SK-N-SH (cell line): ENCODE measurements at regions not wholly inside any gene's neighbourhood (a gene's known extent, or its start where the extent isn't known, plus 50 kb on each side); places are given as distances from the start of the nearest gene placed in this dataset.

ENCODE experiments used
- CTCF ChIA-PET: fragments of 300-600, 350-600 bp; formaldehyde crosslinking; extraction: SDS; loops from one replicate; lab custom pipeline; 2021; lab: Yijun Ruan, JAX
- POLR2A ChIA-PET: fragments of 350-600 bp; sonication (Branson Sonifier 250); formaldehyde crosslinking; extraction: SDS; loops from one replicate; lab custom pipeline; 2020; ENCODE audit warnings: antibody characterized with exemption, inconsistent platforms; lab: Yijun Ruan, JAX
- DNase-seq: peaks from one replicate; pipeline ENCODE4 v3.0.0; 2012
- H2AFZ ChIP-seq: fragments of 200-600 bp; sonication (generic); 2 replicates; pipeline ENCODE4 v1.8.1; 2016; ENCODE audit warnings: antibody characterized with exemption, mild to moderate bottlenecking, low read depth
- H3F3A ChIP-seq: fragments of 200-600 bp; sonication (generic); replicated peaks from 2 replicates; pipeline ENCODE3; 2016; ENCODE audit warnings: antibody characterized with exemption, mild to moderate bottlenecking; ENCODE audit not compliant: insufficient read depth
- H3K27ac ChIP-seq, 2 experiments: fragments of 200-500 bp in 1 of 2; fragments of 200-600 bp in 1 of 2; sonication (Bioruptor generic) in 1 of 2; sonication (generic), shearing (Covaris generic) in 1 of 2; 2 replicates each; pipeline versions ENCODE4 v1.5.1 to v1.6.1; 2014 to 2016; ENCODE audit warnings: low read depth in 2 of 2, inconsistent platforms in 1 of 2, low read length in 1 of 2, mild to moderate bottlenecking in 1 of 2, mixed read lengths in 1 of 2
- H3K27me3 ChIP-seq: fragments of 200-600 bp; sonication (generic), shearing (Covaris generic); 2 replicates; pipeline ENCODE4 v1.6.1; 2016; ENCODE audit warnings: mixed run types; ENCODE audit not compliant: insufficient read depth
- H3K36me3 ChIP-seq, 2 experiments: fragments of 200-500 bp in 1 of 2; fragments of 200-600 bp in 1 of 2; sonication (Bioruptor generic) in 1 of 2; sonication (generic) in 1 of 2; replicated peaks in 1 of 2; 2 replicates each; pipeline versions ENCODE3 to v1.5.1; 2014 to 2016; ENCODE audit warnings: low read length in 1 of 2, mild to moderate bottlenecking in 1 of 2; ENCODE audit not compliant: insufficient read depth in 2 of 2, control insufficient read depth in 1 of 2
- H3K4me1 ChIP-seq, 2 experiments: fragments of 200-500 bp in 1 of 2; fragments of 200-600 bp in 1 of 2; sonication (Bioruptor generic) in 1 of 2; sonication (generic), shearing (Covaris generic) in 1 of 2; 2 replicates each; pipeline versions ENCODE4 v1.5.1 to v1.6.1; 2014 to 2016; ENCODE audit warnings: low read depth in 1 of 2, low read length in 1 of 2, mixed run types in 1 of 2; ENCODE audit not compliant: insufficient read depth in 2 of 2, control insufficient read depth in 1 of 2
- H3K4me2 ChIP-seq: fragments of 200-600 bp; sonication (generic), shearing (Covaris generic); 2 replicates; pipeline ENCODE4 v1.6.1; 2017; ENCODE audit warnings: mixed run types
- H3K4me3 ChIP-seq, 2 experiments: fragments of 200-500 bp in 1 of 2; fragments of 200-600 bp in 1 of 2; sonication (Bioruptor generic) in 1 of 2; sonication (generic), shearing (Covaris generic) in 1 of 2; 2 replicates each; pipeline versions ENCODE4 v1.5.1 to v1.8.1; 2014 to 2016; ENCODE audit warnings: low read depth in 2 of 2, inconsistent platforms in 1 of 2, low read length in 1 of 2, mild to moderate bottlenecking in 1 of 2, mixed read lengths in 1 of 2, moderate library complexity in 1 of 2
- H3K79me2 ChIP-seq: fragments of 200-600 bp; sonication (generic); 2 replicates; pipeline ENCODE4 v1.8.1; 2017; ENCODE audit warnings: mild to moderate bottlenecking; ENCODE audit not compliant: insufficient read depth
- H3K9ac ChIP-seq: fragments of 200-600 bp; sonication (generic); 2 replicates; pipeline ENCODE4 v1.6.1; 2017; ENCODE audit warnings: mixed run types
- H3K9me2 ChIP-seq: fragments of 200-600 bp; sonication (generic); 2 replicates; pipeline ENCODE4 v1.6.1; 2017; ENCODE audit warnings: mixed run types
- H3K9me3 ChIP-seq: fragments of 200-600 bp; sonication (generic); 2 replicates; pipeline ENCODE4 v1.6.1; 2017; ENCODE audit warnings: mixed run types, mild to moderate bottlenecking, moderate library complexity
- H4K20me1 ChIP-seq: fragments of 200-600 bp; sonication (generic); 2 replicates; pipeline ENCODE4 v1.6.1; 2017; ENCODE audit warnings: mild to moderate bottlenecking, mixed run types; ENCODE audit not compliant: insufficient read depth
- ELF1 ChIP-seq: IDR thresholded peaks from 2 replicates; pipeline ENCODE4 v1.4.0; 2012
- EP300 ChIP-seq, 2 experiments: IDR thresholded peaks; 2 replicates each; pipeline versions ENCODE4 v1.4.0 to v1.6.1; 2012; ENCODE audit warnings: borderline replicate concordance in 1 of 2, low read depth in 1 of 2, low read length in 1 of 2
- FOSL2 ChIP-seq: IDR thresholded peaks from 2 replicates; pipeline ENCODE4 v1.4.0; 2012; ENCODE audit warnings: low read depth, mild to moderate bottlenecking, moderate library complexity, borderline replicate concordance
- FOXJ3 ChIP-seq: sonication (generic); formaldehyde crosslinking; IDR thresholded peaks from 2 replicates; pipeline ENCODE4 v1.5.1; 2020; ENCODE audit warnings: mild to moderate bottlenecking, missing genetic modification reagents
- GABPA ChIP-seq: IDR thresholded peaks from 2 replicates; pipeline ENCODE4 v1.4.0; 2012; ENCODE audit warnings: low read depth, mild to moderate bottlenecking
- GATA2 ChIP-seq: sonication (generic); formaldehyde crosslinking; IDR thresholded peaks from 2 replicates; pipeline ENCODE4 v1.5.0; 2020; ENCODE audit warnings: mild to moderate bottlenecking, missing genetic modification reagents
- IRF3 ChIP-seq: fragments of 150-350 bp; IDR thresholded peaks from 2 replicates; pipeline ENCODE4 v1.6.1; 2016; ENCODE audit warnings: mild to moderate bottlenecking, low read depth, low read length
- JUND ChIP-seq: IDR thresholded peaks from 2 replicates; pipeline ENCODE4 v1.4.0; 2012
- MEF2A ChIP-seq: IDR thresholded peaks from 2 replicates; pipeline ENCODE4 v1.4.0; 2012; ENCODE audit warnings: low read depth, borderline replicate concordance
- MXI1 ChIP-seq: IDR thresholded peaks from 2 replicates; pipeline ENCODE4 v1.6.1; 2012; ENCODE audit warnings: mild to moderate bottlenecking, low read depth, low read length, improper control_type of control experiment
- PBX3 ChIP-seq: IDR thresholded peaks from 2 replicates; pipeline ENCODE4; 2012
- RAD21 ChIP-seq: IDR thresholded peaks from 2 replicates; pipeline ENCODE4 v1.6.1; 2012; ENCODE audit warnings: mild to moderate bottlenecking, low read length
- REST ChIP-seq: IDR thresholded peaks from 2 replicates; pipeline ENCODE4 v1.6.1; 2012; ENCODE audit warnings: mild to moderate bottlenecking, low read depth, low read length, moderate library complexity
- RFX5 ChIP-seq: IDR thresholded peaks from 2 replicates; pipeline ENCODE4 v1.6.1; 2012; ENCODE audit warnings: mild to moderate bottlenecking, improper control_type of control experiment, low read length
- SIN3A ChIP-seq: IDR thresholded peaks from 2 replicates; pipeline ENCODE4 v1.6.1; 2012; ENCODE audit warnings: low read depth, mild to moderate bottlenecking, low read length, moderate library complexity, borderline replicate concordance
- USF2 ChIP-seq: fragments of 150-350 bp; IDR thresholded peaks from 2 replicates; pipeline ENCODE4 v1.6.1; 2017; ENCODE audit warnings: antibody characterized with exemption, low read length, low read depth, borderline replicate concordance
- ZBTB33 ChIP-seq: IDR thresholded peaks from 2 replicates; pipeline ENCODE4 v1.4.0; 2012; ENCODE audit warnings: low read depth, borderline replicate concordance
- WGBS: methylation state at CpG from one replicate; pipeline ENCODE4 v1.1.6; 2017; ENCODE audit warnings: low lambda C conversion rate; 5-methylcytosine and 5-hydroxymethylcytosine counted together

GRCh38 chr5:85304524-85304923, 919.8 kb upstream of the EDIL3 start (continued):
- no peak for TF ChIP-seq PBX3
- TF ChIP-seq RAD21, result no peak
- TF ChIP-seq ELF1, result no peak
- TF ChIP-seq SIN3A, result no peak
- TF ChIP-seq FOXJ3, result no peak
- TF ChIP-seq REST, result no peak

- no peaks in the 10 kb centered on the region for H3F3A ChIP-seq
- no peak overlapping the region for H3K4me2 ChIP-seq
- H3K9me2 ChIP-seq, result no peaks in the 10 kb centered on the region
- H3K79me2 ChIP-seq, result no peaks in the 10 kb centered on the region
- H3K36me3 ChIP-seq, result no peaks in the 10 kb centered on the region
- no peaks in the 10 kb centered on the region for H4K20me1 ChIP-seq
- H3K27me3 ChIP-seq, result no peaks in the 10 kb centered on the region; the same call in none of the 2 replicates
- 9% methylated on average over 3 of the region's 3 CpGs for WGBS
- CTCF ChIA-PET, result interaction anchor here (1.5 kb wide), 1 partner anchor 13 kb away, joined by 3 read pairs; no protein-coding TSS in a partner anchor
- DNase-seq, result no peak
- no peak overlapping the region for H3K27ac ChIP-seq
- H3K4me3 ChIP-seq, result no peak overlapping the region
- POLR2A ChIA-PET, result no interaction called here
- no peak overlapping the region for H3K9ac ChIP-seq
- no peaks in the 10 kb centered on the region for H3K4me1 ChIP-seq
- H3K9me3 ChIP-seq, result no peaks in the 10 kb centered on the region
- H2AFZ ChIP-seq, result no peak overlapping the region
- TF ChIP-seq IRF3 (no peak), MEF2A (no peak), RFX5 (no peak), USF2 (no peak), REST (no peak), PBX3 (no peak), EP300 (IDR thresholded peaks at IDR 0.05; ENCODE audit: borderline replicate concordance in 1 of 2, low read depth in 1 of 2, low read length in 1 of 2) (no peak), FOSL2 (no peak), GABPA (no peak), SIN3A (no peak), JUND (no peak), MXI1 (no peak), GATA2 (CRISPR knock-in tag) (no peak), ZBTB33 (no peak)
Observed at GRCh38 chr5:85305766-85306165, 921.1 kb upstream of the EDIL3 start.
